AG08396 (cell line): ENCODE measurements at regions not wholly inside any gene's neighbourhood (a gene's known extent, or its start where the extent isn't known, plus 50 kb on each side); places are given as distances from the start of the nearest gene placed in this dataset.

Experiments used
- DNase-seq: peaks from one replicate; pipeline ENCODE4 v3.0.0; 2012; ENCODE audit warnings: low spot score, mixed read lengths

- DNase-seq = no peak
These were observed 61.8 kb upstream of the PRR20G start for GRCh38 chr3:127349501-127350171.

- DNase-seq = no peak
These were observed 54.9 kb upstream of the PRR20G start for GRCh38 chr3:127342735-127343134.

GRCh38 chr3:127339928-127340861 lies 52.3 kb upstream of the PRR20G start:
- DNase-seq = no peak

- DNase-seq = no peak
These were observed 51.2 kb upstream of the PRR20G start for GRCh38 chr3:127339016-127339415.

GRCh38 chr3:127337911-127338531 lies 50.2 kb upstream of the PRR20G start:
- no peak for DNase-seq
